ENCODE measurements at regions not wholly inside any gene's neighbourhood (a gene's known extent, or its start where the extent isn't known, plus 50 kb on each side); places are given as distances from the start of the nearest gene placed in this dataset.
"Not testable (repeated sequence)": the region's sequence is repeated elsewhere in the genome, so short reads cannot be mapped to it uniquely, and the experiment has no call there.

- no peaks in the 10 kb centered on the region for H3K9me3 Mint-ChIP-seq
- H3K4me3 Mint-ChIP-seq: no peak overlapping the region
- no peak overlapping the region for H3K27ac Mint-ChIP-seq
- DNase-seq: no peak
- no peak for ATAC-seq
- peaks cover 2% of the 10 kb centered on the region for H3K4me1 Mint-ChIP-seq
- H3K27me3 Mint-ChIP-seq: peaks cover 10% of the 10 kb centered on the region
These were observed 139.3 kb upstream of the NFIA start for GRCh38 chr1:60942896-60943638.

- H3K27me3 Mint-ChIP-seq: peaks cover 6% of the 10 kb centered on the region
- DNase-seq (no peak), ATAC-seq (no peak)
- no peak overlapping the region for H3K27ac Mint-ChIP-seq
- H3K4me3 Mint-ChIP-seq: no peak overlapping the region
- H3K9me3 Mint-ChIP-seq: no peaks in the 10 kb centered on the region
- H3K4me1 Mint-ChIP-seq: peaks cover 6% of the 10 kb centered on the region
These were observed 140.1 kb upstream of the NFIA start for GRCh38 chr1:60942291-60942690.

- not testable (repeated sequence) for H3K4me1 Mint-ChIP-seq, DNase-seq, H3K9me3 Mint-ChIP-seq, H3K27me3 Mint-ChIP-seq, H3K4me3 Mint-ChIP-seq, ATAC-seq
- H3K27ac Mint-ChIP-seq: peak overlapping the region in 1 of 2 donors; percentile 51
These were observed 141.7 kb upstream of the NFIA start for GRCh38 chr1:60940685-60941084.

- H3K27me3 Mint-ChIP-seq: peaks cover 6% of the 10 kb centered on the region
- DNase-seq (no peak), ATAC-seq (no peak)
- H3K27ac Mint-ChIP-seq: no peak overlapping the region
- peaks cover 6% of the 10 kb centered on the region for H3K4me1 Mint-ChIP-seq
- no peak overlapping the region for H3K4me3 Mint-ChIP-seq
- no peaks in the 10 kb centered on the region for H3K9me3 Mint-ChIP-seq
These were observed 144.6 kb upstream of the NFIA start for GRCh38 chr1:60937720-60938119.

DNA sequence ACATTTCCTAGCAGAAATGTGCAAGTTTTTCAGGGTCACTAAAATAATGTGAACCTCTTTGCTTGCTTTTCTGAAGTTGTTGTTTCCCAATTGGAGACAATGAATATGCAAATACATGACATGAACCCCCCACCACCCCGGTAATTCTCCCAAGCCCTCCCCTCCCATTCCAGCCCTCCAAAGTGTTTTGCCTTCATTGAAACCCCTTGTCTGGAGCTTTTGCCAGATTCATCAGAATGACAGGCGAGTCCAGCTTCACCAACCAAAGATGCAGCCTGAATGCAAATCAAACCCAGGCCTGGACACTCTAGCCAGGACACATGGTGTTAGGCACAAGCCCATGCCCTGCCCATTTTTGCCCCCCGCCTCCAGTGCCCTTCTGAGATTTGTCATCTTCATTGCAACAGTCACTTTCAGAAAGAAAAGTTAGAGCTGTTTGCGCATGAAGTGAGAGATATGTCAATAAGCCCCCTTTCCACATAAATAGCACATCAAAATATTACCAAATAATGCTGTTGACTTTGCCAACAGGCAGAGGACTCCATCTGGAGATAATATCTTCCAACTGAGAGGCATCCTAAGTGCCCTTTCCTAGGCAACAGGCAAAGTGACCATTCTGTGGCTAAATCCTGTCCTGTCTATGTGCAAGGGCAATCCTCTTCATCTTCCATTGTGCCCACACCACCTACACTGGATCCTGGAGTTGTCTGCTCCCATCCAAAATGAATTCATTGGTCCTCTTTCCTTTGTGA lies 145.6 kb upstream of the NFIA start:
- H3K9me3 Mint-ChIP-seq: no peaks in the 10 kb centered on the region
- no peak for ATAC-seq

GRCh38 chr1:60936163-60936562 lies 146.2 kb upstream of the NFIA start:
- DNase-seq (no peak), ATAC-seq (no peak)
- Mint-ChIP-seq H3K9me3 (no peaks in the 10 kb centered on the region), H3K27me3 (no peaks in the 10 kb centered on the region), H3K27ac (no peak overlapping the region), H3K4me1 (peaks cover 6% of the 10 kb centered on the region), H3K4me3 (no peak overlapping the region)

More for the DNA sequence above, 145.6 kb upstream of the NFIA start:
- no peak overlapping the region for H3K27ac Mint-ChIP-seq
- no peak overlapping the region for H3K4me3 Mint-ChIP-seq
- H3K4me1 Mint-ChIP-seq: peaks cover 6% of the 10 kb centered on the region
- H3K27me3 Mint-ChIP-seq: no peaks in the 10 kb centered on the region
- DNase-seq: no peak

DNA sequence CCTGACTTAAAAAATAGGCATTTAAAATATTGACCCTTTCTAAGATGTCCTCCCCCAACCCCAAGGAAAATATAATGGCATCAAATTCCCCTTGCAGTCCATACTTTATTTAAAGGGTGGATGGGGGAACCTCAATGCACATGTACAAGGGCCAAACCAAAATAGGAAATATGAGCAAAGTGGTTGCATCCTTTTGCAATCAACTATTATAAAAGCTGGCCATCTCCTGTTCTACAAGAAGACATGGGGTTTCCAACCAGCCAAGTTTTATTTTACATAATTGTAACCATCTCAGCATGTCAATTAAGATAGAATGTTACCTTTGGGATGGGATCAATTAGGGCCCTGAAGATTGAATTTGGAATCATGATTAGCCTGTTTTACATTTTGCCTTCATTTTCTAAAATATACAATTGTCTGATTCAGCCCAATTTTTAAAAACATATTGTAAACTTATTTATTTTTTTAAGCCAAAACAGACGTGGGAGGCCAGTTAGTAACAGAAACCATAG lies 146.7 kb upstream of the NFIA start:
- H3K27ac Mint-ChIP-seq: no peak overlapping the region
- H3K4me3 Mint-ChIP-seq: no peak overlapping the region
- ATAC-seq (no peak), DNase-seq (no peak)
- no peaks in the 10 kb centered on the region for H3K27me3 Mint-ChIP-seq
- no peaks in the 10 kb centered on the region for H3K9me3 Mint-ChIP-seq
- peaks cover 6% of the 10 kb centered on the region for H3K4me1 Mint-ChIP-seq

GRCh38 chr1:60930130-60930529 lies 152.2 kb upstream of the NFIA start:
- H3K4me3 Mint-ChIP-seq: no peak overlapping the region
- H3K27me3 Mint-ChIP-seq: no peaks in the 10 kb centered on the region
- ATAC-seq: no peak
- no peaks in the 10 kb centered on the region for H3K4me1 Mint-ChIP-seq
- no peak overlapping the region for H3K27ac Mint-ChIP-seq
- H3K9me3 Mint-ChIP-seq: no peaks in the 10 kb centered on the region
- no peak for DNase-seq

- H3K4me3 Mint-ChIP-seq: no peak overlapping the region
- no peaks in the 10 kb centered on the region for H3K27me3 Mint-ChIP-seq
- H3K9me3 Mint-ChIP-seq: no peaks in the 10 kb centered on the region
- ATAC-seq: no peak
- H3K4me1 Mint-ChIP-seq: no peaks in the 10 kb centered on the region
- no peak for DNase-seq
- peak overlapping the region in 1 of 2 donors; percentile 15 for H3K27ac Mint-ChIP-seq
These were observed 157.2 kb upstream of the NFIA start for GRCh38 chr1:60924964-60925798.

DNA sequence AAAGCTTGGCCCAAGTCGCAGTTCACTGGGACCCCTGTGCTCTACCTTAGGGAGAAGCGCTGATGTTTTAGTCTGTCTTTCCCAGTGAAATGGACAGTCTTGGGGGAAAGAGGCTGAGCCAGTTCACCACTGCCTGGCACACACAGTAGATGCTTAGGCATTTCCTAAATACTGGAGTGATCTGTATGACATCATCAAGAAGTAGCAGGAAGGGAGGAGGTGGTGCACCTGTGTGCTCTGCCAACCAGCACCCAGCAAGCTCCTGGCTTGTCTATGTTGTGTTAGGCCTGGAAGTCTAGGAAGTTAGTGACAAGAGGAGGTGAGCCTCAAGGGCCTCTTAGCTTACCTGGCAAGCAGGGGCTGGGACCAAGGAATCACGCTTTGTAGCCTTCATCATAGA lies 158.2 kb upstream of the NFIA start:
- Mint-ChIP-seq H3K9me3 (no peaks in the 10 kb centered on the region), H3K4me1 (no peaks in the 10 kb centered on the region), H3K27ac (no peak overlapping the region), H3K4me3 (no peak overlapping the region), H3K27me3 (no peaks in the 10 kb centered on the region)
- DNase-seq: no peak
- ATAC-seq: no peak

DNA sequence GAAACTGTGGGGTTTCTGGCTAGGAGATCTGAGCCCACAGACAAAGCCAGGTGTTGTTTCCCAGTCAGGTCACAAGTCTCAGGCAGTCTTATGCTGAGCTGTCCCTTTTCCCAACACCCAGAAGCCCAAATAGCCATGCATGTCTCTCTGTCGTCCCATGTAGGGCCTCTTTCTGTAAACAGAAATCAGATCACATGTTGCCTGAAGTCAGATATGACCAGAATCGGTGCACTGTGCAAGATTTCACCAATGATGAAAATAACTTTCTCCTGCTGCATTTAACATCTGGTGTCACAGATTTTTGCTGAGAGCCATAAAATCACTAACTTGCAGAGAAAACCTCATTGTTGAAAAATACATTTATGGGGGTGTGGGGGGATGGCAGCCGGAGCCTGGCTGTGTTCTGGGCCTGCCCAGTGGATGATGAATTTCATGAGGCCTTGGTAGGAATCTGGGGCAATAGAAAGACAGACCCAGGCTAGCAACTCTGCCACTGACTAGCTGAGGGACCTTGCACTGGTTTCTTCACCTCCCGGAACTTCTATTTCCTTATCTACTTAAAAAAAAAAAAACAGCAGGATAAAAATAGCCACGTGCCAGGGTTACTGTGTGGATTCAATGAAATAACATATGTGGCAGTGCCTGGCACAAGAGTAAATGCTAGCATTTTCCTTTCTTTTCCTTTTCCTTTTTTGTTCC lies 158.8 kb upstream of the NFIA start:
- Mint-ChIP-seq H3K4me3 (no peak overlapping the region), H3K27me3 (no peaks in the 10 kb centered on the region), H3K4me1 (no peaks in the 10 kb centered on the region), H3K27ac (no peak overlapping the region), H3K9me3 (no peaks in the 10 kb centered on the region)
- ATAC-seq: no peak
- no peak for DNase-seq

DNA sequence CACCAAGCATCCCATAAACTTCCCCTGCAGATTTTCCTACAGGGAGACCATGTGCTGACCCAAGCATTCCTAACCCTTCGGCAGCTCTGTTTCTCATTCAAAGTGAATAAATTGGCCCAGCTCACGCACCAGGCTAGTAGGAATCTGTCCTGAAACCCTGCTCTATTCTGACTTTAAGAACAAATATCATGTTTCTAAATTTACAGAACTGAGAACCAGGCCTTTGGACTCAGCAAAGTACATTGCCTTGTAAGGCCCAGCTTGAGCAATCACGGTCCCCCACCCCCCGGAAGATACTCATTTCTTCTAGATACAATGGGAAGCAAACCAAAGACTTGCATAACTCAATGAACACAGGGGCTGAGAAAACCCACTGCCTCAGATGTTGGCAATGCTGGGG lies 160.1 kb upstream of the NFIA start:
- no peak overlapping the region for H3K27ac Mint-ChIP-seq
- DNase-seq (no peak), ATAC-seq (no peak)
- H3K9me3 Mint-ChIP-seq: no peaks in the 10 kb centered on the region
- no peaks in the 10 kb centered on the region for H3K4me1 Mint-ChIP-seq
- no peak overlapping the region for H3K4me3 Mint-ChIP-seq
- H3K27me3 Mint-ChIP-seq: no peaks in the 10 kb centered on the region

DNA sequence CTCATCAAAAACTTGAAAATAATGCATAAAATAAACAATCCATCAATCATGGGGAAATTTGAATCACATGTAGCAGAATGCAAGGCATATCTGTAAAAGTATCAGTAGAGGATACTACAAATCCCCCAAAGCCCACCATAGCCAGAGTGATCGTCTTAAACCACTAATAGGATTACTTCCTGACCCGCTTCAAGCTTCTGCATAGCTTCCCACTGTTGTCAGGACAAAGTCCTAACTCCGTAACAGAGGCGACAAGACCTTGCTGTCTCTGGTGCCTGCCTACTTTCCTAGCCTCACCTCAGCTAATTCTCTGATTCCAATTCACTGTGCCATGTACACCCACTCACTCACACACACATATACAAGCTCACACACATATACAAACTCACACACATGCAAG lies 161.2 kb upstream of the NFIA start:
- H3K9me3 Mint-ChIP-seq: no peaks in the 10 kb centered on the region

GRCh38 chr1:60920561-60920960 lies 161.8 kb upstream of the NFIA start:
- Mint-ChIP-seq H3K27me3 (no peaks in the 10 kb centered on the region), H3K4me3 (no peak overlapping the region), H3K27ac (no peak overlapping the region), H3K9me3 (no peaks in the 10 kb centered on the region), H3K4me1 (no peaks in the 10 kb centered on the region)
- DNase-seq: no peak
- no peak for ATAC-seq

More for the DNA sequence above, 161.2 kb upstream of the NFIA start:
- ATAC-seq (no peak), DNase-seq (no peak)
- no peak overlapping the region for H3K4me3 Mint-ChIP-seq
- H3K4me1 Mint-ChIP-seq: no peaks in the 10 kb centered on the region
- no peak overlapping the region for H3K27ac Mint-ChIP-seq
- H3K27me3 Mint-ChIP-seq: no peaks in the 10 kb centered on the region

DNA sequence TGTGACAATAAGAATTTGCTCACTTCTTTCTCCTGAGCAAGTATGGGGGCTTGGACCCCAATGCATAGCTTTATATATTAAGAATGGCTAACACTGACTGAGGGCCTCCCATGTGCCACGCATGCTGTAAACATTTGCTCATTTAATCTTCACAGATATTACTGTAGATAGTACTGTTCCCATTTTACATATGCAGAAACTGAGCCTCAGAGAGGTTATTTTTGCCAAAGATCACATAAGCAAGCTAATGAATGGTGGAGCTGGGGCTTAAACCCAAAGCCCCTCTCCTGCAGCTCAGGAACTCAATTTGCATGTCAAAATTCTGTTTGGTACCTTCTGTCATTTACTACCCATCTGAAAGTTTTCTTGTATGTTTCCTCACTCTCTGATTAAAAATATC lies 163.5 kb upstream of the NFIA start:
- Mint-ChIP-seq H3K9me3 (no peaks in the 10 kb centered on the region), H3K4me1 (no peaks in the 10 kb centered on the region), H3K27me3 (no peaks in the 10 kb centered on the region), H3K4me3 (no peak overlapping the region), H3K27ac (no peak overlapping the region)
- ATAC-seq (no peak), DNase-seq (no peak)

All from stimulated activated naive CD8-positive, alpha-beta T cell treated with anti-CD3 and anti-CD28 coated beads, Interleukin-15, amount 100 ng/mL, for 72 hours (primary cell).